KMS-11 (cell line): ENCODE measurements at regions not wholly inside any gene's neighbourhood (a gene's known extent, or its start where the extent isn't known, plus 50 kb on each side); places are given as distances from the start of the nearest gene placed in this dataset.
A peak's percentile ranks its signal among the peaks of the same experiment; 100 is the strongest.

Experiments
- H2AFZ ChIP-seq: fragments of 200-600 bp; sonication (generic); 2 replicates; pipeline ENCODE4 v1.6.1; 2016; ENCODE audit warnings: antibody characterized with exemption, mixed run types, low read depth
- H3K27ac ChIP-seq: fragments of 200-600 bp; sonication (generic); 2 replicates; pipeline ENCODE4 v1.6.1; 2016; ENCODE audit warnings: mild to moderate bottlenecking, mixed run types
- H3K27me3 ChIP-seq: fragments of 200-600 bp; sonication (generic); 2 replicates; pipeline ENCODE4 v1.6.1; 2017; ENCODE audit warnings: mild to moderate bottlenecking, low read depth, mixed run types, moderate library complexity; ENCODE audit not compliant: insufficient read depth
- H3K36me3 ChIP-seq: fragments of 200-600 bp; sonication (generic); 2 replicates; pipeline ENCODE4 v1.6.1; 2017; ENCODE audit warnings: mild to moderate bottlenecking, mixed run types; ENCODE audit not compliant: insufficient read depth
- H3K4me1 ChIP-seq: fragments of 200-600 bp; sonication (generic); 2 replicates; pipeline ENCODE4 v1.6.1; 2016; ENCODE audit warnings: mild to moderate bottlenecking, low read depth, mixed run types; ENCODE audit not compliant: poor library complexity, severe bottlenecking
- H3K4me2 ChIP-seq: fragments of 200-600 bp; sonication (generic); 2 replicates; pipeline ENCODE4 v1.7.0; 2016; ENCODE audit warnings: mild to moderate bottlenecking, mixed run types
- H3K4me3 ChIP-seq: fragments of 200-600 bp; sonication (generic); IDR thresholded peaks from 2 replicates; pipeline ENCODE4 v1.6.1; 2017; ENCODE audit warnings: low read depth, low read length, mixed read lengths; ENCODE audit not compliant: insufficient read depth
- H3K79me2 ChIP-seq: fragments of 200-600 bp; sonication (generic); 2 replicates; pipeline ENCODE4 v1.6.1; 2016; ENCODE audit warnings: low read depth, mixed run types; ENCODE audit not compliant: insufficient read depth
- H3K9ac ChIP-seq: fragments of 200-600 bp; sonication (generic); 2 replicates; pipeline ENCODE4 v1.6.1; 2016; ENCODE audit warnings: mild to moderate bottlenecking, mixed run types
- H4K20me1 ChIP-seq: fragments of 200-600 bp; sonication (generic); 2 replicates; pipeline ENCODE4 v1.6.1; 2016; ENCODE audit warnings: mild to moderate bottlenecking, mixed run types; ENCODE audit not compliant: insufficient read depth
- TF ChIP-seq, protein P1 (sequence below): fragments of 200-600 bp; sonication (generic); conservative IDR thresholded peaks from 2 replicates; pipeline ENCODE4 v1.6.1; 2017; ENCODE audit warnings: low read depth, mild to moderate bottlenecking, antibody characterized with exemption, low read length, moderate library complexity, mixed read lengths

DNA sequence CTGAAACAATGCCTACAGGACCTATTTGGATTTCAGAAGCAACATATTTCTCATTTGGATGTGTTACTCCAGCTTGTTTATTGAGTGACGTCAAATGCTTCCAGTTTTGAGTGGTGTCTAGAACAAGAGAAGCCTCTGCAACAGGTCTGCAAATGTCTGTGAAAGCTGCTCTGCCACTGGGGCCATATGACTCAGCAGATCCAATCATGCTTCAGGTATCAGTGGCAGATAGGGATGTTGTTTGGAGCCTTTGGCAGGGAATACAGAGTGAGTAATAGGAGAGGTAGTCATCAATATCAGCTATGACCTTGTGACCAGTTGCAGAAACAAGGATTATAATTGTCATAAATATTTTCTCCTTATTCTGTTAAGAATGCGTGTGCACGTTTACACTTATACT lies 141.1 kb upstream of the ZXDA start:
- no peak overlapping the region for H3K27ac ChIP-seq
- no peaks in the 10 kb centered on the region for H3K36me3 ChIP-seq
- no peaks in the 10 kb centered on the region for H4K20me1 ChIP-seq
- H2AFZ ChIP-seq, result no peak overlapping the region
- no peaks in the 10 kb centered on the region for H3K4me1 ChIP-seq
- no peaks in the 10 kb centered on the region for H3K79me2 ChIP-seq
- H3K4me3 ChIP-seq, result no peak overlapping the region
- H3K4me2 ChIP-seq, result no peak overlapping the region
- H3K27me3 ChIP-seq, result no peaks in the 10 kb centered on the region
- TF ChIP-seq, protein P1, sequence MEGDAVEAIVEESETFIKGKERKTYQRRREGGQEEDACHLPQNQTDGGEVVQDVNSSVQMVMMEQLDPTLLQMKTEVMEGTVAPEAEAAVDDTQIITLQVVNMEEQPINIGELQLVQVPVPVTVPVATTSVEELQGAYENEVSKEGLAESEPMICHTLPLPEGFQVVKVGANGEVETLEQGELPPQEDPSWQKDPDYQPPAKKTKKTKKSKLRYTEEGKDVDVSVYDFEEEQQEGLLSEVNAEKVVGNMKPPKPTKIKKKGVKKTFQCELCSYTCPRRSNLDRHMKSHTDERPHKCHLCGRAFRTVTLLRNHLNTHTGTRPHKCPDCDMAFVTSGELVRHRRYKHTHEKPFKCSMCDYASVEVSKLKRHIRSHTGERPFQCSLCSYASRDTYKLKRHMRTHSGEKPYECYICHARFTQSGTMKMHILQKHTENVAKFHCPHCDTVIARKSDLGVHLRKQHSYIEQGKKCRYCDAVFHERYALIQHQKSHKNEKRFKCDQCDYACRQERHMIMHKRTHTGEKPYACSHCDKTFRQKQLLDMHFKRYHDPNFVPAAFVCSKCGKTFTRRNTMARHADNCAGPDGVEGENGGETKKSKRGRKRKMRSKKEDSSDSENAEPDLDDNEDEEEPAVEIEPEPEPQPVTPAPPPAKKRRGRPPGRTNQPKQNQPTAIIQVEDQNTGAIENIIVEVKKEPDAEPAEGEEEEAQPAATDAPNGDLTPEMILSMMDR, result no peak
- no peak overlapping the region for H3K9ac ChIP-seq

DNA sequence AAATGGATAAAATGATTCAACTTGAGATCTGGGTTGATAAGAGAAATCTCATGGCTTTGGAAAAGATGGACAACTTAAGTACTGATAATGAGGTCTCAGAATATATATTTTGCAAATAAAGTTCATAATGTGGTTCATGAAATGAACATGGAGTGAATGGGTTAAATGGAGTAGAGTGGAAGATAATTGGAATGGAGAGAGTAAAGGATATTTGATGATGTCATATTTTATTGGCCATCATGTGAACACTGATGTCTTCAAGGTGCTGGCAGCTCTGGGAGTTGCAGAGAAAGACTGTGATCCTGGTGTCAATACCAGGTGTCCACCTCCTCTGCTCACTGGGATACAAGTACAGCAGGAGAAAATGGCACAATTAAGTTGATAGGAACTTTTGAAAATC lies 133.9 kb upstream of the ZXDA start:
- Histone ChIP-seq H2AFZ (no peak overlapping the region), H4K20me1 (no peaks in the 10 kb centered on the region), H3K9ac (no peak overlapping the region), H3K4me3 (no peak overlapping the region), H3K27ac (no peak overlapping the region), H3K27me3 (no peaks in the 10 kb centered on the region), H3K36me3 (no peaks in the 10 kb centered on the region), H3K79me2 (no peaks in the 10 kb centered on the region), H3K4me1 (no peaks in the 10 kb centered on the region), H3K4me2 (no peak overlapping the region)
- TF ChIP-seq, protein P1, result no peak

DNA sequence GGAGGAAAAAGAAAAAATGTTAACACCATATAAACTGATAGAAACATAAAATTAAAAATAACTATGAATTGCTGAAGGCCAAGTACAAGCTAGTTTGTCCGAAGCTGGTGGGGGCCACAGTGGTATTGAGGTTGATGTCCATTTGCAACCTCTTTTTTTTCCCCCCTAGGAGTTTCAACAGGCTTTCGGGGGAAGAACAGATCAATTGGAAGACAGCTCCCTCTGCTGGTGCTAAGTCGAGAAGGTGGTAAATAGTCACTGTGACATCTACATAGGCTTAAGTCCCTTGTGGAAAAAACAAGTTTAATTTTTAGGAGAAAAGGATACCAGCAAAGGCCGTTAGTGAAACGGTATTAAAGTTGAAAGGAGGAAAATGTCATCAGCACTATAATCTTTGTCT lies 115.7 kb upstream of the ZXDA start:
- Histone ChIP-seq H2AFZ (no peak overlapping the region), H3K27me3 (no peaks in the 10 kb centered on the region), H3K4me3 (no peak overlapping the region), H3K27ac (no peak overlapping the region), H3K9ac (no peak overlapping the region), H3K4me1 (no peaks in the 10 kb centered on the region), H3K79me2 (no peaks in the 10 kb centered on the region), H3K36me3 (no peaks in the 10 kb centered on the region), H3K4me2 (no peak overlapping the region), H4K20me1 (no peaks in the 10 kb centered on the region)
- TF ChIP-seq, protein P1, result peak; percentile 62

DNA sequence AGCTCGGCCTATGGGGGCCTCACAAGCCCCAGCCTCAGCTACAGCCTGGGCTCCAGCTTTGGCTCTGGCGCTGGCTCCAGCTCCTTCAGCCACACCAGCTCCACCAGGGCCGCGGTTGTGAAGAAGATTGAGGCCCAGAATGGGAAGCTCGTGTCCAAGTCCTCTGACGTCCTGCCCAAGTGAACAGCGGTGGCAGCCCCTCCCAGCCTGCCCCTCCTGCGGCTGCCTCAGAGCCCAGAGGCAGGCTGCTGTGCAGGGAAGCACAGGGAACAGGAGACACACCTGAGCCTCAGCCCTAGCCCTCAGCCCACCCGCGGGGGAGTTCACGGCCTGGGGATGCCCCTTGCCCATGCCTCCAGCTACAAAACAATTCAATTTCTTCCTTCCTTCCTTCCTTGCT lies 75.7 kb upstream of the ZXDA start:
- Histone ChIP-seq H3K4me2 (no peak overlapping the region), H3K27me3 (no peaks in the 10 kb centered on the region), H3K4me3 (no peak overlapping the region), H3K4me1 (no peaks in the 10 kb centered on the region), H3K36me3 (no peaks in the 10 kb centered on the region), H4K20me1 (no peaks in the 10 kb centered on the region), H2AFZ (no peak overlapping the region), H3K9ac (no peak overlapping the region), H3K79me2 (no peaks in the 10 kb centered on the region), H3K27ac (no peak overlapping the region)
- TF ChIP-seq, protein P1, result no peak

DNA sequence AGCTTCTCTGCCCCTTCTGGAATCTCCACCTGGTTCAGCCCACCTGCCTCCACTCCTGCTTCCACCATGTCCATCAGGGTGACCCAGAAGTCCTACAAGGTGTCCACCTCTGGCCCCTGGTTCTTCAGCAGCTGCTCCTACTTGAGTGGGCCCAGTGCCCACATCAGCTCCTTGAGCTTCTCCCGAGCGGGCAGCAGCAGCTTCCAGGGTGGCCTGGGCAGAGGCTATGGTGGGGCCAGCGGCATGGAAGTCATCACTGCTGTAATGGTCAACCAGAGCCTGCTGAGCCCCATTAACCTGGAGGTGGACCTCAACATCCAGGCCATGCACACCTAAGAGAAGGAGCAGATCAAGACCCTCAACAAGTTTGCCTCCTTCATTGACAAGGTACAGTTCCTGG lies 74.4 kb upstream of the ZXDA start:
- TF ChIP-seq, protein P1, result no peak
- Histone ChIP-seq H2AFZ (no peak overlapping the region), H3K36me3 (no peaks in the 10 kb centered on the region), H3K4me2 (no peak overlapping the region), H3K27me3 (no peaks in the 10 kb centered on the region), H3K4me1 (no peaks in the 10 kb centered on the region), H3K9ac (no peak overlapping the region), H3K27ac (no peak overlapping the region), H3K4me3 (no peak overlapping the region), H4K20me1 (no peaks in the 10 kb centered on the region), H3K79me2 (no peaks in the 10 kb centered on the region)
